H1 (cell line): ENCODE measurements at regions not wholly inside any gene's neighbourhood (a gene's known extent, or its start where the extent isn't known, plus 50 kb on each side); places are given as distances from the start of the nearest gene placed in this dataset.

Experiments
- CTCF ChIA-PET: fragments of 300-600 bp; sonication (Branson Sonifier 250); formaldehyde crosslinking; loops from one replicate; lab custom pipeline; 2021; ENCODE audit not compliant: partially characterized antibody; lab: Charles Lee
- POLR2A ChIA-PET: fragments of 300-600 bp; sonication (Branson Sonifier 250); formaldehyde crosslinking; loops from one replicate; lab custom pipeline; 2021; ENCODE audit warnings: inconsistent platforms; ENCODE audit not compliant: partially characterized antibody; lab: Charles Lee
- DNase-seq, 2 experiments: peaks; one replicate each; pipeline versions ENCODE4 v3.0.0 to v3.0.0-alpha.2; 2010 to 2022; ENCODE audit warnings: low spot score in 2 of 2, low read depth in 1 of 2, mixed read lengths in 1 of 2
- FAIRE-seq: peaks from 2 replicates; lab custom pipeline; 2011; peaks lifted over from hg19 to GRCh38; lab: Jason Lieb, UNC
- H2AFZ ChIP-seq: 2 replicates; pipeline ENCODE4 v1.8.1; 2012; ENCODE audit warnings: low read length, inconsistent platforms
- H2AK5ac ChIP-seq: 2 replicates; pipeline ENCODE4 v1.6.1; 2013; ENCODE audit warnings: low read depth, low read length
- H2BK120ac ChIP-seq: replicated peaks from 2 replicates; pipeline ENCODE3; 2013; ENCODE audit warnings: low read depth, low read length, inconsistent platforms
- H2BK12ac ChIP-seq: 2 replicates; pipeline ENCODE4 v1.6.1; 2013; ENCODE audit warnings: low read depth, low read length
- H2BK15ac ChIP-seq: 2 replicates; pipeline ENCODE4 v1.6.1; 2013; ENCODE audit warnings: low read length
- H2BK20ac ChIP-seq: 2 replicates; pipeline ENCODE4 v1.6.1; 2013; ENCODE audit warnings: low read length
- H2BK5ac ChIP-seq: 2 replicates; pipeline ENCODE4 v1.6.1; 2013; ENCODE audit warnings: low read depth, low read length
- H3K14ac ChIP-seq: 2 replicates; pipeline ENCODE4 v1.6.1; 2013; ENCODE audit warnings: inconsistent platforms; ENCODE audit not compliant: insufficient read length
- H3K18ac ChIP-seq: 2 replicates; pipeline ENCODE4 v1.6.1; 2013; ENCODE audit warnings: low read length; ENCODE audit errors: extremely low read depth
- H3K23ac ChIP-seq: 2 replicates; pipeline ENCODE4 v1.6.1; 2013; ENCODE audit warnings: inconsistent platforms; ENCODE audit not compliant: insufficient read length
- H3K23me2 ChIP-seq: 2 replicates; pipeline ENCODE4 v1.6.1; 2013; ENCODE audit warnings: low read depth, low read length
- H3K27ac ChIP-seq: 2 replicates; pipeline ENCODE4 v1.6.1; 2011; ENCODE audit warnings: low read depth, low read length, inconsistent platforms
- H3K27me3 ChIP-seq, 4 experiments: replicated peaks in 1 of 4; 1 replicate in 1 of 4; 2 replicates in 3 of 4; pipeline versions ENCODE4 v1.6.1 to v1.8.1; 2011 to 2013; ENCODE audit warnings: low read length in 3 of 4, mild to moderate bottlenecking in 3 of 4, inconsistent platforms in 2 of 4, mixed read lengths in 2 of 4, moderate library complexity in 1 of 4; ENCODE audit not compliant: control insufficient read depth in 3 of 4, insufficient read depth in 3 of 4; ENCODE audit errors: extremely low read depth in 1 of 4
- H3K36me3 ChIP-seq, 4 experiments: 2 replicates each; pipeline versions ENCODE4 v1.6.1 to v1.8.1; 2011 to 2013; ENCODE audit warnings: mild to moderate bottlenecking in 4 of 4, low read length in 3 of 4, moderate library complexity in 2 of 4, control low read depth in 1 of 4, inconsistent platforms in 1 of 4; ENCODE audit not compliant: insufficient read depth in 4 of 4, control insufficient read depth in 2 of 4
- H3K4ac ChIP-seq: replicated peaks from 2 replicates; pipeline ENCODE3; 2013; ENCODE audit warnings: low read length, low read depth, mixed read lengths, inconsistent platforms; ENCODE audit not compliant: insufficient read length
- H3K4me1 ChIP-seq, 4 experiments: replicated peaks in 1 of 4; 1 replicate in 1 of 4; 2 replicates in 3 of 4; pipeline versions ENCODE4 v1.6.1 to v1.8.1; 2011 to 2013; ENCODE audit warnings: low read length in 3 of 4, inconsistent platforms in 2 of 4, mixed read lengths in 1 of 4; ENCODE audit not compliant: insufficient read depth in 4 of 4, control insufficient read depth in 3 of 4
- H3K4me2 ChIP-seq, 2 experiments: 2 replicates each; pipeline versions ENCODE4 v1.6.1 to v1.8.1; 2011 to 2013; ENCODE audit warnings: low read depth in 2 of 2, low read length in 2 of 2, control low read depth in 1 of 2, inconsistent platforms in 1 of 2, mild to moderate bottlenecking in 1 of 2; ENCODE audit not compliant: insufficient read depth in 1 of 2
- H3K4me3 ChIP-seq, 4 experiments: fragments of 200-600, 300-600 bp in 1 of 4; sonication (generic), shearing (Covaris generic), sonication (Bioruptor Twin) in 1 of 4; 2 replicates each; pipeline versions ENCODE4 v1.5.1 to v1.8.1; 2011 to 2016; ENCODE audit warnings: low read length in 4 of 4, low read depth in 3 of 4, control low read depth in 2 of 4, inconsistent platforms in 2 of 4, mild to moderate bottlenecking in 2 of 4, mixed read lengths in 1 of 4, moderate library complexity in 1 of 4; ENCODE audit not compliant: insufficient read depth in 2 of 4; ENCODE audit errors: extremely low read depth in 1 of 4
- H3K56ac ChIP-seq: replicated peaks from 2 replicates; pipeline ENCODE3; 2013; ENCODE audit warnings: low read depth, mild to moderate bottlenecking, mixed read lengths, low read length, inconsistent platforms; ENCODE audit not compliant: insufficient read length
- H3K79me1 ChIP-seq: 2 replicates; pipeline ENCODE4 v1.6.1; 2013; ENCODE audit warnings: low read depth, low read length, control low read depth
- H3K79me2 ChIP-seq, 2 experiments: 2 replicates each; pipeline versions ENCODE4 v1.6.1 to v1.8.1; 2012 to 2013; ENCODE audit warnings: low read length in 2 of 2, mild to moderate bottlenecking in 2 of 2, inconsistent platforms in 1 of 2; ENCODE audit not compliant: insufficient read depth in 2 of 2, control insufficient read depth in 1 of 2
- H3K9ac ChIP-seq, 4 experiments: replicated peaks in 1 of 4; 1 replicate in 1 of 4; 2 replicates in 3 of 4; pipeline versions ENCODE4 v1.6.1 to v1.8.1; 2011 to 2013; ENCODE audit warnings: low read depth in 3 of 4, low read length in 3 of 4, control low read depth in 2 of 4, mild to moderate bottlenecking in 2 of 4, moderate library complexity in 2 of 4, inconsistent platforms in 1 of 4; ENCODE audit errors: extremely low read depth in 1 of 4
- H3K9me3 ChIP-seq, 2 experiments: 2 replicates each; pipeline versions ENCODE4 v1.6.1 to v1.8.1; 2012 to 2013; ENCODE audit warnings: mild to moderate bottlenecking in 2 of 2, moderate library complexity in 2 of 2, control low read depth in 1 of 2, inconsistent platforms in 1 of 2, low read depth in 1 of 2, low read length in 1 of 2, mixed read lengths in 1 of 2; ENCODE audit not compliant: insufficient read depth in 2 of 2
- H4K20me1 ChIP-seq, 2 experiments: replicated peaks in 1 of 2; 2 replicates each; pipeline versions ENCODE3 to v1.8.1; 2011 to 2013; ENCODE audit warnings: inconsistent platforms in 2 of 2, low read length in 2 of 2, mild to moderate bottlenecking in 1 of 2; ENCODE audit not compliant: insufficient read depth in 2 of 2, control insufficient read depth in 1 of 2
- H4K5ac ChIP-seq: 2 replicates; pipeline ENCODE4 v1.6.1; 2013; ENCODE audit warnings: low read length, low read depth, mixed read lengths, inconsistent platforms; ENCODE audit not compliant: insufficient read length
- H4K8ac ChIP-seq: 2 replicates; pipeline ENCODE4 v1.8.0; 2013; ENCODE audit warnings: mild to moderate bottlenecking, moderate library complexity, low read length, inconsistent platforms; ENCODE audit not compliant: insufficient read depth; ENCODE audit errors: extremely low read depth
- H4K91ac ChIP-seq: replicated peaks from 2 replicates; pipeline ENCODE3; 2013; ENCODE audit warnings: low read length, mixed read lengths, inconsistent platforms; ENCODE audit not compliant: insufficient read length
- CHD1 ChIP-seq: IDR thresholded peaks from 2 replicates; pipeline ENCODE4 v1.6.1; 2012; ENCODE audit warnings: low read depth, low read length, improper control_type of control experiment
- CHD2 ChIP-seq: IDR thresholded peaks from 2 replicates; pipeline ENCODE4 v1.6.1; 2012; ENCODE audit warnings: low read length, improper control_type of control experiment
- EZH2 ChIP-seq: fragments of 200-600 bp; sonication (generic); IDR thresholded peaks from 2 replicates; pipeline ENCODE4 v1.7.1; 2012; ENCODE audit warnings: low read depth, mild to moderate bottlenecking, moderate library complexity, low read length, inconsistent platforms; ENCODE audit not compliant: severe bottlenecking
- GTF2F1 ChIP-seq: IDR thresholded peaks from 2 replicates; pipeline ENCODE4 v1.6.1; 2012; ENCODE audit warnings: low read depth, low read length, improper control_type of control experiment, borderline replicate concordance
- HDAC6 ChIP-seq: IDR thresholded peaks from one replicate; pipeline ENCODE4 v1.7.1; 2012; ENCODE audit warnings: low read depth, mild to moderate bottlenecking, inconsistent platforms, low read length, moderate library complexity
- POU5F1 ChIP-seq: IDR thresholded peaks from 2 replicates; pipeline ENCODE4 v1.6.1; 2011; ENCODE audit warnings: low read depth, mild to moderate bottlenecking, low read length, moderate library complexity
- SAP30 ChIP-seq: fragments of 300-600 bp; sonication (generic); IDR thresholded peaks from 2 replicates; pipeline ENCODE4 v1.7.1; 2012; ENCODE audit warnings: low read length, moderate library complexity, mild to moderate bottlenecking, inconsistent platforms; ENCODE audit not compliant: insufficient read depth, insufficient replicate concordance
- TAF1 ChIP-seq: IDR thresholded peaks from 2 replicates; pipeline ENCODE4 v1.6.1; 2011; ENCODE audit warnings: mild to moderate bottlenecking, low read depth, low read length
- TBP ChIP-seq: IDR thresholded peaks from 2 replicates; pipeline ENCODE4 v1.6.1; 2011; ENCODE audit warnings: low read depth, low read length, improper control_type of control experiment
- YY1 ChIP-seq: IDR thresholded peaks from 2 replicates; pipeline ENCODE4 v1.6.1; 2011; ENCODE audit warnings: low read depth, mild to moderate bottlenecking, low read length

- TF ChIP-seq CHD2: no peak
Measured at GRCh38 chr3:164897342-164897741, 181.0 kb downstream of the SI start (continued).

- Histone ChIP-seq H3K18ac (peak overlapping the region; percentile 25; the same call in 1 of the 2 replicates), H3K4me1 (peaks cover 3 to 12% (median 5%) of the 10 kb centered on the region in 4 experiments; a peak in 4 of 7 replicates), H2BK5ac (no peak overlapping the region), H3K4ac (no peak overlapping the region), H3K9ac (no peak overlapping the region), H2BK12ac (no peak overlapping the region), H3K9me3 (no peaks in the 10 kb centered on the region), H3K56ac (no peak overlapping the region), H4K5ac (no peak overlapping the region), H4K91ac (no peak overlapping the region), H3K79me2 (no peaks in the 10 kb centered on the region), H3K23ac (no peak overlapping the region), H3K4me3 (no peak overlapping the region), H2BK20ac (peak overlapping the region; percentile 56; the same call in 1 of the 2 replicates), H3K79me1 (no peaks in the 10 kb centered on the region), H3K27ac (no peak overlapping the region), H2AK5ac (no peak overlapping the region), H2BK15ac (no peak overlapping the region), H2BK120ac (no peak overlapping the region), H3K27me3 (no peaks in the 10 kb centered on the region), H3K14ac (no peak overlapping the region), H2AFZ (peak overlapping the region; percentile 99), H3K36me3 (no peaks in the 10 kb centered on the region), H4K8ac (no peak overlapping the region), H3K4me2 (peak overlapping the region in 1 of 2 experiments; percentile 31; a peak in 2 of 4 replicates), H3K23me2 (no peaks in the 10 kb centered on the region), H4K20me1 (no peaks in the 10 kb centered on the region)
- POLR2A ChIA-PET: no interaction called here
- no peak for DNase-seq
- CTCF ChIA-PET: interaction anchor here (0.8 kb wide), 1 partner anchor 10 kb away, joined by 3 read pairs; no protein-coding TSS in a partner anchor
- TF ChIP-seq TBP: no peak
- no peak for TF ChIP-seq EZH2
- no peak for TF ChIP-seq POU5F1
- no peak for TF ChIP-seq HDAC6
- TF ChIP-seq YY1: no peak
- no peak for TF ChIP-seq TAF1
- TF ChIP-seq CHD2: no peak
- TF ChIP-seq SAP30: no peak
- no peak for TF ChIP-seq CHD1
- no peak for TF ChIP-seq GTF2F1
- FAIRE-seq: no peak
Measured at GRCh38 chr3:164890061-164890460, 188.2 kb downstream of the SI start.
